SJCRH30 (cell line): ENCODE measurements at regions not wholly inside any gene's neighbourhood (a gene's known extent, or its start where the extent isn't known, plus 50 kb on each side); places are given as distances from the start of the nearest gene placed in this dataset.
"Not testable (repeated sequence)": the region's sequence is repeated elsewhere in the genome, so short reads cannot be mapped to it uniquely, and the experiment has no call there.

Source experiments
- DNase-seq, 2 experiments: peaks; one replicate each; pipeline ENCODE4 v3.0.0-alpha.2; 2015 to 2020
- H3K27ac ChIP-seq: fragments of 250-450 bp; sonication (Bioruptor Pico); 2 replicates; pipeline ENCODE4 v1.5.1; 2020; ENCODE audit warnings: mild to moderate bottlenecking, moderate library complexity
- H3K27me3 ChIP-seq: fragments of 250-450 bp; sonication (Bioruptor Pico); 2 replicates; pipeline ENCODE4 v1.5.1; 2020; ENCODE audit warnings: mild to moderate bottlenecking, moderate library complexity
- H3K36me3 ChIP-seq: fragments of 250-450 bp; sonication (Bioruptor Pico); 2 replicates; pipeline ENCODE4 v1.5.1; 2020; ENCODE audit warnings: mild to moderate bottlenecking, moderate library complexity
- H3K4me1 ChIP-seq: fragments of 250-450 bp; sonication (Bioruptor Pico); 2 replicates; pipeline ENCODE4 v1.5.1; 2020; ENCODE audit warnings: mild to moderate bottlenecking, moderate library complexity
- H3K4me3 ChIP-seq: fragments of 250-450 bp; sonication (Bioruptor Pico); 2 replicates; pipeline ENCODE4 v1.5.1; 2020; ENCODE audit warnings: mild to moderate bottlenecking, moderate library complexity
- H3K9me3 ChIP-seq: fragments of 250-450 bp; sonication (Bioruptor Pico); replicated peaks from 2 replicates; pipeline ENCODE4 v1.5.1; 2020; ENCODE audit warnings: mild to moderate bottlenecking, moderate library complexity

DNA sequence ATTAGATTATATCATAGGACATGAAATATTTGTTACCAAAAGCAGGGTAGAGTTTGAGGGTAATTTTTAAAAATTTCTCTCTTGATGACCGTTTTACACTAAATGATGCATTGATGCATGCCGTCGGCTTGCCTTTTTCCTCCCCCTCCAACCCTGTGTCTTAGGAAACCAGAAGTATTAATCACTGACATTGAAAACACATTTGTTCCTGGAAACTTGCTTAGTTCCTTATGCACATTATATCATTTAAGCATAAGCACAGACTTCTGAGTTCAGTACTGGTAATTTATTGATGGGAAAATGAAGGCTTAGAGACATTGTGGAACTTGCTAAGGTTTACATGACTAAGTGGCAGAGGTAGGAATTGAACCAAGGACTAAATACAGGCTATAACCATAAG lies 206.3 kb upstream of the SPHKAP start:
- Histone ChIP-seq H3K27me3 (no peaks in the 10 kb centered on the region), H3K36me3 (no peaks in the 10 kb centered on the region), H3K4me3 (no peak overlapping the region), H3K27ac (no peak overlapping the region), H3K4me1 (no peaks in the 10 kb centered on the region), H3K9me3 (no peaks in the 10 kb centered on the region)
- no peak for DNase-seq

DNA sequence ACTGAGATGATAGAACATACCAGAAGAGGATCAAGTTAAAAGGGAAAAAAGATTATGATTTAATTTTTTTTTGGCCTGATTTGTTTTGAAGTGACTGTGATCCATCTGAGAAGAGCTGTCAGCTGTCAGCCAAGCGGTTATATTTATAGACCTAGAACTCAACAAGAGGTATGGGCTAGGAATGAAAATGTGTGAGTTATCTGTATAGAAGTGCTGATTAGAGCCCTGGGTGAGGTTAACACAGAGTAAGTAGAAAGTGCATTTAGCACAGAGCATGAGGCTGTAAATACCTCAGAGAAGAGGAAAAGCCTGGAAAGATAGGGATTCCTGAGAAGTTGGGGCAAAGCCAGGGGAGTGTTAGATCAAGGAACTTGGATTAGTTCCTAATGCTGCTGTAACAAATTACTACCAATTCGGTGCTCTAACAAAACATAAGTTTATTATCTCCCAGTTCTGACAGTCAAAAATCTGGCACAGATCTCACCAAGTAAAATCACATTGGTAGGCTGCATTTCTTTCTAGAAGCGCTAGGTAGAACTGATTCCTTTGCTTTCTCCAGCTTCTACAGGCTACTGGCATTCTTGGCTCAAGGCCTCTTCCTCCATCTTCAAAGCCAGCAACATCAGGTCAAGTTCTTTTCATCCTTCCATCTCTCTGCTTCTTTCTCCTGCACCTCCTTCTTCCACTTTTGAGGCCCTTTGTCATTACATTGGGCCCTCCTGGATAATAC lies 197.4 kb upstream of the SPHKAP start:
- Histone ChIP-seq H3K4me3 (no peak overlapping the region), H3K36me3 (no peaks in the 10 kb centered on the region), H3K27me3 (no peaks in the 10 kb centered on the region), H3K4me1 (no peaks in the 10 kb centered on the region), H3K9me3 (no peaks in the 10 kb centered on the region), H3K27ac (no peak overlapping the region)
- DNase-seq: no peak

DNA sequence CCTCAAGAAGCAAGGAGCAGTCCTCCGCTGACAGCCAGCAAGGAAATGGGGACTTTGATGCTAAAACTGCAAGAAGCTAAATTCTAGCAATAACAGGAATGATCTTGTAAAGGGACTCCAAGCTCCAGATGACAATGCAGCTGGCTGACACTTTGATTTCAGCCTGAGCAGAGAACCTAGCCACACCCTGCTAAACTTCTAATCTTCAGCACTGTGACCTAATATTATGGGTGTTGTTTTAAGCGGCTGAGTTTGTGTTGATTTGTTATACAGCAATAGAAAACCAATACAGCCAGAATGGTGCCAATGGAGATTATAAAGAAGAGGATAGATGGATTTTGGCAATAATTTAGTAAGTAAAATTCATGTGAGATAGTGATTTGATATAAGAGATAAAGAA lies 196.7 kb upstream of the SPHKAP start:
- Histone ChIP-seq H3K4me3 (no peak overlapping the region), H3K36me3 (no peaks in the 10 kb centered on the region), H3K4me1 (no peaks in the 10 kb centered on the region), H3K27ac (no peak overlapping the region), H3K9me3 (no peaks in the 10 kb centered on the region), H3K27me3 (no peaks in the 10 kb centered on the region)
- DNase-seq: no peak

DNA sequence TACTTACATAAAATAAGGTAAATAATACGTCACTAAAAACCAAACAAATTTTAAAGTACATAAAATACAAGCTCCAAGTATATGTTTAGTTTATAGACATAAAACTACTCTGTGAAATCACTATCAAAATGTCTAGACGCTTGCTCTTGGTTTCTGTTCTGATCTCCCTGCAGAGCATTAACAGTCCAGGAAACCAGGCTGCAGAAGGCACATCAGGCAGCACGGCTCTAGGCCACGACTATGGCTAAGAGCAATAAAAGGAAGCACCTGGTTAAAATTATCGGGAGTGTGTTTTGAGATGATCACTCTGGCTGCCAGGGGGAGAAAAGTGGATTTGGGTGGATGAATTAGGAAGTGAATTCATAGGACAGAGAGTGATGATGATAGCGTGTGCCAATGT lies 196.0 kb upstream of the SPHKAP start:
- Histone ChIP-seq H3K27me3 (no peaks in the 10 kb centered on the region), H3K27ac (no peak overlapping the region), H3K4me1 (no peaks in the 10 kb centered on the region), H3K9me3 (no peaks in the 10 kb centered on the region), H3K36me3 (no peaks in the 10 kb centered on the region), H3K4me3 (no peak overlapping the region)
- DNase-seq: no peak

DNA sequence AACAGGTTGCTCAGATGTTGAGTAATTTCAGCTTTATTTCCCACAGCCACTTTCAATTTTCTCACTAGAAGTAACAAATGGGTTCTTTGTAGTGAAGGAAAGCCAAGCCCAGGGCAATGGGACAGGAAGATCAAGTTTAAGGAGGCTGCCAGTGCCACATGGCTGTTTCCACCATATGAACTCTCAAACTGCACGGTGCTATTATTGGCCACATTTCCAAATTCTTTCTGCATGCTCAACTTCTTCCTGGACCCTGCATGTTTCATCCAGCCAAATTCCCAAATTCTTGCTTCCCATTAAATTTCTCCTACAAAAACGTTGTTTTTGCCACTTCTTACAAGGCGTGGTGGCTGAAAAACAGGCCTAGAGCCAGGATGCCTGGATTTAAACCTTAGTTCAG lies 193.3 kb upstream of the SPHKAP start:
- Histone ChIP-seq H3K9me3 (no peaks in the 10 kb centered on the region), H3K4me1 (no peaks in the 10 kb centered on the region), H3K4me3 (no peak overlapping the region), H3K27me3 (no peaks in the 10 kb centered on the region), H3K36me3 (no peaks in the 10 kb centered on the region), H3K27ac (no peak overlapping the region)
- DNase-seq: peak in 1 of 2 experiments; percentile 18

DNA sequence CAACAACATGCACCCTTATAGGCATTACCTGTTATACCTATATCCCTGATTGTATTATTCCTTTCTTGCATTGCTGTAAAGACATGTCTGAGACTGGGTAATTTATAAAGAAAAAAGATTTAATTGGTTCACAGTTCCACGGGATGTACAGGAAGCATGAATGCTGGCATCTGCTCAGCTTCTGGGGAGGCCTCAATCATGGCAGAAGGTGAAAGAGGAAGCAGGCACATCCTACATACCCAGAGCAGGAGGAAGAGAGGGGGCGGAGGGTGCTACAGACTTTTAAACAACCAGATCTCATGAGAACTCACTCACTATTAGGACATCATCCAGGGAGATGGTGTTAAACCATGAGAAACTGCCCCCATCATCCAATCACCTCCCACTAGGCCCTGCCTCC lies 191.7 kb upstream of the SPHKAP start:
- Histone ChIP-seq H3K36me3 (no peaks in the 10 kb centered on the region), H3K4me3 (no peak overlapping the region), H3K4me1 (no peaks in the 10 kb centered on the region), H3K27me3 (no peaks in the 10 kb centered on the region), H3K27ac (no peak overlapping the region), H3K9me3 (no peaks in the 10 kb centered on the region)
- no peak for DNase-seq

DNA sequence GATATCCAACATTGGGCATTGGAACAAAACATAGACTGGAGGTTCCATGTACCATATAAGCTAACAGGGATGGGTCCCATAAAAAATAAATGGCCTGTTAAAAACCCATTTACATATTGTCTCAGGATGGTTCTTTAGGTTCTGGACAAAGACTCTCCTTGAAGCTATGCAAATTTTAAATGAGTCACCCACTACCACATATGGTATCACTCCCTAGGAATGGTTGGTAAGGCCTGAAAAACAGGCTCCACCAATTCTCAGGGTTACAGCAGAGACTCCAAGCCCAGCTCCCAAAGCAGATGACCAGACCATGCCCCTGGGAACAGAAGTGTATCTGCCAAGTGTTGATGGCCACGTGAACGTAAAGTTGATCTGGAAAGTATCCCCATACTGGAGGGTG lies 190.7 kb upstream of the SPHKAP start:
- Histone ChIP-seq H3K27me3 (no peaks in the 10 kb centered on the region), H3K4me1 (no peaks in the 10 kb centered on the region), H3K9me3 (no peaks in the 10 kb centered on the region), H3K27ac (no peak overlapping the region), H3K4me3 (no peak overlapping the region), H3K36me3 (no peaks in the 10 kb centered on the region)
- DNase-seq: no peak

DNA sequence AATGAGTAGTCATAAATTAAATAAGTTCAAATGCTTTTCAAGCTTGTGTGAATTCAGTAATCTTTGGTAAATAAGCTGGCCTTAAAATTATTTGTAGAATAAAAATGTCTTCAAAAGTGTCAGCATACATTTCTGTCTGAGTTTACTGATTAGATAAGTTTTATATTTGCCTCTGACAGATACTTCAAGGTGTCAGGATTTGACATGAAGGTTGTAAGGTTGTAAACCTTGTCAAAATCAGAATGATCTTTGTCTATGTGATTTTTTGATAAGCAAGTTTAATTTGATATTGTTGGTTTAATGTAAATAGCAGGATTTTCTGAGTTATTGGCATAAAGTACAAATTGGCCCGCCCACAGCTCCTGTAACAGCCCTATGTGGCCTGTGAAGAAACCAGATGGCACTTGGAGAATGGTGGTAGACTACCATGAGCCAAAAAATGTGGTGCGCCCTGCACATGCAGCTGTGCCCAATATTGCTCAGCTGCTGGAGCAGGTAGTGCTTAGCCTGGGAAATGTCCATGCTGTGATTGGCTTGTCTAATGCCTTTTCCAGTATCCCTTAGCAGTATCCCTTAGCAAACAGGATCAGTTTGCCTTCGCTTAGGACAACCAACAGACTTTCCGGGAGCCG lies 188.0 kb upstream of the SPHKAP start:
- Histone ChIP-seq H3K36me3 (no peaks in the 10 kb centered on the region), H3K4me3 (no peak overlapping the region), H3K27me3 (no peaks in the 10 kb centered on the region), H3K27ac (no peak overlapping the region), H3K9me3 (no peaks in the 10 kb centered on the region), H3K4me1 (no peaks in the 10 kb centered on the region)
- DNase-seq: no peak

DNA sequence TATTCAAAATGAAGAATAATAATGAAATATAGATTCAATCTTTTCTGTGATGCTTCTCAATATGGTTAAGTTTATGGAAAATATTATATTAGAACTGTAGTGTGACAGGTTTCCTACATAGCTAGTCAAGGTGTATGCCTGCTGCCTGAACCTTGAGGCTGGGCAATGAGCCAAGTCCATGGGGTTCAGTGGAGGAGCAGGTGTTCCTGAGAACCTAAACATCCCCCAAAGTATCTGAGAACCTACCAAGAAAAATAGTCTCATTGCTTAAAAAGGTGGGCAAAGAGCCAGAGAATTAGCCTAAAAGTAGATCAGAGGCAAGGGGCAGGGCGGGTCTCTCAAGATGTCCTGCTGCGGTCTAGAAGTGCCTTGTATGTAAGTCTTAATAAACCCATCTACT lies 185.9 kb upstream of the SPHKAP start:
- Histone ChIP-seq H3K9me3 (no peaks in the 10 kb centered on the region), H3K36me3 (no peaks in the 10 kb centered on the region), H3K4me3 (no peak overlapping the region), H3K27ac (no peak overlapping the region), H3K27me3 (no peaks in the 10 kb centered on the region), H3K4me1 (no peaks in the 10 kb centered on the region)
- DNase-seq: peak in 1 of 2 experiments; percentile 13

DNA sequence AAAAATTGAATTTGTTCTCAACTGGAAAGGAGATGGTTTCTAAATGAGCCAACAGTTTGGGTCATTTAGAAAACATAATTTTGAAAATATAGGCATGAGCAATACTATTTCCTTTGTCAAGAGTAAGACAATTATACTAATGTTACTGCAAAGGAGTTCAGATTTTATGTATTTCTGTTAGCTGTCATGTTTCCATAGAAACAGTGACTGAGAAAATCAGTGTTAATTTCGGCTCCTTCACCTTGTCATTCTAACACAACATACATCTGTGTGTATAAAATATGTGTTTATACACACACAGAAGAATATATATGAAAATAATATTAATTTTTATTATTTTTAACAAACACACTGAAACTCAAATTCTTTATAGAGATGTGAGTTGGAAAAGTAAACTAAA lies 178.0 kb upstream of the SPHKAP start:
- Histone ChIP-seq H3K9me3 (no peaks in the 10 kb centered on the region), H3K36me3 (no peaks in the 10 kb centered on the region)
- DNase-seq: no peak

DNA sequence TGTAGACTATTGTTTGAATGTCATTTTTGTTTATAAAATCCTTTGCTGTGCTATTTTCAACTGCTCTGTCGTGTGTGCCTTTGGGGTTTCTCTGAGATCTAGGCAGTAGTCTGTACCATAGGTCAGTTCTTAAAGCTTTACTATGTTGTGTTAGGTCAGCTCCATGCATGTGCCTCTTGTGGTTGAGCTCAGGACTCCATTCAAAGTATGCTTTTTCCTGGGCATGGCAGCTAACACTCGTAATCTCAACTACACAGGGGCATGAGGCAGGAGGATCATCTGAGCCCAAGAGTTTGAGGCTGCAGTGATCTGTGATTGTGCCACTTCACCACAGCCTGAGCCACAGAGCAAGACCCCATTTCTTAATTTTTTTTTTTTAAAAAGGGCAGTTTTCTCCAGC lies 174.4 kb upstream of the SPHKAP start:
- H3K27ac ChIP-seq: no peak overlapping the region
- H3K36me3 ChIP-seq: no peaks in the 10 kb centered on the region
- H3K4me1 ChIP-seq: no peaks in the 10 kb centered on the region
- H3K27me3 ChIP-seq: no peaks in the 10 kb centered on the region
- no peak for DNase-seq
- H3K4me3 ChIP-seq: no peak overlapping the region
- H3K9me3 ChIP-seq: no peaks in the 10 kb centered on the region

More for the DNA sequence above, 178.0 kb upstream of the SPHKAP start:
- H3K27ac ChIP-seq: no peak overlapping the region
- no peaks in the 10 kb centered on the region for H3K27me3 ChIP-seq
- no peaks in the 10 kb centered on the region for H3K4me1 ChIP-seq
- H3K4me3 ChIP-seq: no peak overlapping the region

DNA sequence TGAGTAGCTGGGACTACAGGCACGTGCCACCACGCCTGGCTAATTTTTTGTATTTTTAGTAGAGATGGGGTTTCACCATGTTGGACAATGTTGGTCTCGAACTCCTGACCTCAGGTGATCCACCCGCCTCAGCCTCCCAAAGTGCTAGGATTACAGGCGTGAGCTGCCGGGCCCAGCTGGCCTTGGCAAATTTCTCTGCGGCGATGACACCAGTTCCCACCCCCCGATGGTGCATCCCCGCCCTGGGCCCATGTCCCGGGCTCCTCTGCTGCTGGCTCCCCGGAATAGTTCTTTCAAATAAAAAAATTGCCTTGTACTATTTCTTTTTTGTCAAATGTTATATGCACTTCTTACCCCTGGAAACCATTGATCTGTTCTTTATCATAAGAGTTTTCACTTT lies 171.5 kb upstream of the SPHKAP start:
- H3K9me3 ChIP-seq, H3K27ac ChIP-seq, DNase-seq, H3K36me3 ChIP-seq, H3K4me1 ChIP-seq, H3K4me3 ChIP-seq, H3K27me3 ChIP-seq: not testable (repeated sequence)

DNA sequence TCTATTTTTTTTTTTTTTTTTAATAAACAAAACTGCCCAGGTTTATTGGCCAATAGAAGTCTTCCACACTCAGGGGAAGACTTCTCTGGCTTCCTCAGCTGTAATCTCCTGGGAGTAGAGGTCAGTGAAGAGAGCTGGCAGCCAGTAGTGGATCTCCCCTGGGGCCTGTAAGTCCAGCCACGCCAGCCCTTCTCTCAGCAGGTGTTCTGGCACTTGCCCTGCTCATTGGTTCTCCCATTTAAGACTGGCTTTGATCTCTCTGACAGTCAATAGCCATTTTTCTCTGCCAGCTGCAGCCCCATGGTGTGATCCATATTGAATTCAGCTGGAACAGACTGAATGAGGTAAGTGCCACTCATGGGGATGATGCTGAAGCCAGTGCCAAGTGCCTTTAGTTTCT lies 170.6 kb upstream of the SPHKAP start:
- Histone ChIP-seq H3K27ac (no peak overlapping the region), H3K4me3 (no peak overlapping the region), H3K9me3 (no peaks in the 10 kb centered on the region), H3K4me1 (no peaks in the 10 kb centered on the region), H3K27me3 (no peaks in the 10 kb centered on the region), H3K36me3 (no peaks in the 10 kb centered on the region)
- DNase-seq: peak; percentile 7 to 47

DNA sequence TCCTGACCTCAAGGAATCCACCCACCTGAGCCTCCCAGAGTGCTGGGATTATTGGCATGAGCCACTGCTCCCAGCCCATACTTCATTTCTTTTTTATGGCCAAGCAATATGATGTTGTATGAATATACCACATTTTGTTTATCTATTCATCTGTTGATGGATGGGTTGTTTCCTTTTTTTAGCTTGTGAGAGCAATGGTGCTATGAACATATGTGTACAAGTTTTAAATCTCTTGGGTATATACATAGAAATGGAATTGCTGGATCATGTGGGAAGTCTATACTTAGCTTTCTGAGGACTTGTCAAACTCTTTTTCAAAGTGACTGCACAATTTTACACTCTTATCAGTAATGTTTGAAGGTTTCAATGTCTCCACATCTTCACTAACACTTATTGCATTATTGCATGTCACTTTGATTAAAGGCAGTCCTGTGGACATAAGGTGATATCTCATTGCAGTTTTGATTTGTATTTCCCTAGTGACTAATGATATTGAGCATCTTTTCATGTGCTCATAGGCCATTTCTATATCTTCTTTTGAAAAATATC lies 167.1 kb upstream of the SPHKAP start:
- Histone ChIP-seq H3K27ac (no peak overlapping the region), H3K4me3 (no peak overlapping the region), H3K4me1 (no peaks in the 10 kb centered on the region), H3K27me3 (no peaks in the 10 kb centered on the region), H3K9me3 (no peaks in the 10 kb centered on the region), H3K36me3 (no peaks in the 10 kb centered on the region)
- no peak for DNase-seq

DNA sequence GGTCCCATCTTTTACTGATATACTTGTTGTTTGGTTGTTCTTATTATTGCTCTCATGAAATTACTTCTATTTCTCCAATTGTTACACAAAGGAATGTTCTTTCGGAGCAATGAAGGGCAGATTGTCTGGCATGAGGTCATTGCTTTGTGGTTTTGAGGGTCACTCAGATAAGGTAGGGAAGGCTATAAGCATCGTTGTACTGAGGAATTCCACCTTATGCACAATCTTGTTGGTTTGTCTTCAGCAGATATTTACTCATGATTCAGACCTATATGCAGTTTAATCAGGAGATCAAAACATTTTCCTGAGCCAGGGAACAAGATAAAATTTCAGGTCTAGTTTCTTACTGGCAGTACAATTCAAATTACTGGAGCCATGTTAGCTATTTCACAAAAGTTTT lies 163.0 kb upstream of the SPHKAP start:
- H3K36me3 ChIP-seq: no peaks in the 10 kb centered on the region
- DNase-seq: no peak
- H3K4me1 ChIP-seq: no peaks in the 10 kb centered on the region
- no peak overlapping the region for H3K27ac ChIP-seq
- no peak overlapping the region for H3K4me3 ChIP-seq
- no peaks in the 10 kb centered on the region for H3K9me3 ChIP-seq
- H3K27me3 ChIP-seq: no peaks in the 10 kb centered on the region

DNA sequence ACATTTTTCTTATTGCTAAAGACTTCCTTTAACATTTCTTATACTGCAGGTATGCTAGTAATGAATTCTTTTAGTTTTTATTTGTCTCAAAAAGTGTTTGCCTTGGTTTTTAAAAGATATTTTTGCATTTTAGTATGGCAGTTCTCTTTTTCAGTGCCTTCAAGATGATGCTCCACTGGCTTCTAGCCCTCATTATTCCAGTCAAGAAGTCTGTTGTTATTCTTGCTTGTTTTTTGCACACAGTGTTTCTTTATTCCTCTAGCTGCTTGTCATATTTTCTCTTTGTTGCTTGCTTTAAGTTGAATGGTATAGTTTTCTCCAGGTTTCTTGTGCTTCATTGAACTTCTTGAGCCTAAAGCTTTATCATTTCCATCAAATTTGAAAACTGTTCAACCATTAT lies 158.0 kb upstream of the SPHKAP start:
- no peak for DNase-seq
- Histone ChIP-seq H3K36me3 (no peaks in the 10 kb centered on the region), H3K27ac (no peak overlapping the region), H3K27me3 (no peaks in the 10 kb centered on the region), H3K4me3 (no peak overlapping the region), H3K4me1 (no peaks in the 10 kb centered on the region), H3K9me3 (no peaks in the 10 kb centered on the region)
